Endodermal cell (in vitro differentiated cells): ENCODE measurements at regions not wholly inside any gene's neighbourhood (a gene's known extent, or its start where the extent isn't known, plus 50 kb on each side); places are given as distances from the start of the nearest gene placed in this dataset.

ENCODE experiments used
- DNase-seq: peaks from one replicate; pipeline ENCODE4 v3.0.0-alpha.2; 2017
- H3K27ac ChIP-seq: 2 replicates; pipeline ENCODE4 v1.5.1; 2013; ENCODE audit warnings: mild to moderate bottlenecking, low read depth, low read length, moderate library complexity
- H3K27me3 ChIP-seq: 2 replicates; pipeline ENCODE4 v1.6.1; 2013; ENCODE audit warnings: mild to moderate bottlenecking, low read length, moderate library complexity; ENCODE audit not compliant: insufficient read depth, control insufficient read depth, poor library complexity, severe bottlenecking
- H3K36me3 ChIP-seq: 2 replicates; pipeline ENCODE4 v1.7.0; 2013; ENCODE audit warnings: mild to moderate bottlenecking, low read length, moderate library complexity; ENCODE audit not compliant: control insufficient read depth, insufficient read depth
- H3K4me1 ChIP-seq: one replicate; pipeline ENCODE4 v1.7.0; 2013; ENCODE audit warnings: low read length; ENCODE audit not compliant: control insufficient read depth, insufficient read depth
- H3K4me3 ChIP-seq: 2 replicates; pipeline ENCODE4 v1.5.1; 2013; ENCODE audit warnings: mild to moderate bottlenecking, low read length, moderate library complexity
- H3K9ac ChIP-seq: 2 replicates; pipeline ENCODE4 v1.6.1; 2013; ENCODE audit warnings: mild to moderate bottlenecking, low read length, moderate library complexity; ENCODE audit not compliant: poor library complexity, severe bottlenecking; ENCODE audit errors: extremely low read depth
- H3K9me3 ChIP-seq: 2 replicates; pipeline ENCODE4 v1.6.1; 2013; ENCODE audit warnings: mild to moderate bottlenecking, low read length, moderate library complexity; ENCODE audit not compliant: control insufficient read depth
- H3K27ac Mint-ChIP-seq: 2 replicates; pipeline ENCODE4 v1.8.0; 2020; ENCODE audit warnings: mixed read lengths
- H3K27me3 Mint-ChIP-seq: 2 replicates; pipeline ENCODE4 v1.8.0; 2021; ENCODE audit warnings: mild to moderate bottlenecking, mixed read lengths; ENCODE audit not compliant: insufficient read depth
- H3K36me3 Mint-ChIP-seq: 2 replicates; pipeline ENCODE4 v1.8.0; 2020; ENCODE audit warnings: low read depth, mixed read lengths
- H3K4me1 Mint-ChIP-seq: 2 replicates; pipeline ENCODE4 v1.8.0; 2020; ENCODE audit warnings: mixed read lengths
- H3K4me3 Mint-ChIP-seq: 2 replicates; pipeline ENCODE4 v1.8.0; 2020; ENCODE audit warnings: mild to moderate bottlenecking, moderate library complexity, mixed read lengths
- H3K9me3 Mint-ChIP-seq: 2 replicates; pipeline ENCODE4 v1.8.0; 2020; ENCODE audit warnings: mild to moderate bottlenecking, mixed read lengths
- CTCF ChIP-seq: fragments of 200-600 bp; sonication (generic); conservative IDR thresholded peaks from 2 replicates; pipeline ENCODE4 v1.5.0; 2021; ENCODE audit warnings: antibody characterized with exemption, mild to moderate bottlenecking
- WGBS, 2 experiments: methylation state at CpG; one replicate each; pipeline versions ENCODE4 v1.1.5 to v1.1.7; 2013; ENCODE audit warnings: missing lambda C conversion rate in 2 of 2, mixed read lengths in 1 of 2; ENCODE audit not compliant: insufficient coverage in 1 of 2, insufficient read length in 1 of 2; 5-methylcytosine and 5-hydroxymethylcytosine counted together

GRCh38 chr3:135646873-135647272, 318.7 kb upstream of the PPP2R3A start:
- H3K4me1 Mint-ChIP-seq: no peaks in the 10 kb centered on the region
- 84% methylated on average over 1 of the region's 1 CpG; no CpG with 5 or more reads in 1 of the 2 experiments for WGBS, 2 experiments

GRCh38 chr3:135649361-135649760, 316.2 kb upstream of the PPP2R3A start:
- H3K27ac Mint-ChIP-seq: no peak overlapping the region
- H3K9ac ChIP-seq: no peak overlapping the region

More at GRCh38 chr3:135646873-135647272, 318.7 kb upstream of the PPP2R3A start:
- H3K4me3 Mint-ChIP-seq: no peak overlapping the region
- Histone ChIP-seq H3K4me1 (no peaks in the 10 kb centered on the region), H3K27ac (no peak overlapping the region), H3K4me3 (no peak overlapping the region), H3K9me3 (no peaks in the 10 kb centered on the region), H3K36me3 (no peaks in the 10 kb centered on the region), H3K27me3 (no peaks in the 10 kb centered on the region), H3K9ac (no peak overlapping the region)
- H3K27ac Mint-ChIP-seq: no peak overlapping the region
- H3K36me3 Mint-ChIP-seq: no peaks in the 10 kb centered on the region
- TF ChIP-seq CTCF: no peak
- H3K27me3 Mint-ChIP-seq: peaks cover 20% of the 10 kb centered on the region
- H3K9me3 Mint-ChIP-seq: peaks cover 7% of the 10 kb centered on the region
- DNase-seq: no peak

GRCh38 chr3:135650309-135650708, 315.2 kb upstream of the PPP2R3A start:
- 87% methylated on average over 1 of the region's 1 CpG; no CpG with 5 or more reads in 1 of the 2 experiments for WGBS, 2 experiments
- H3K36me3 Mint-ChIP-seq: no peaks in the 10 kb centered on the region

More at GRCh38 chr3:135649361-135649760, 316.2 kb upstream of the PPP2R3A start:
- Histone ChIP-seq H3K36me3 (no peaks in the 10 kb centered on the region), H3K27ac (no peak overlapping the region), H3K4me3 (no peak overlapping the region), H3K27me3 (no peaks in the 10 kb centered on the region), H3K9me3 (no peaks in the 10 kb centered on the region), H3K4me1 (no peaks in the 10 kb centered on the region)
- Mint-ChIP-seq H3K9me3 (peaks cover 7% of the 10 kb centered on the region), H3K27me3 (peaks cover 22% of the 10 kb centered on the region), H3K36me3 (no peaks in the 10 kb centered on the region), H3K4me3 (no peak overlapping the region), H3K4me1 (no peaks in the 10 kb centered on the region)
- no peak for DNase-seq
- no peak for TF ChIP-seq CTCF
- WGBS, 2 experiments: 87 to 100% methylated on average over 1 to 2 of the region's 2 CpGs

More at GRCh38 chr3:135650309-135650708, 315.2 kb upstream of the PPP2R3A start:
- Mint-ChIP-seq H3K27me3 (peaks cover 22% of the 10 kb centered on the region), H3K27ac (no peak overlapping the region), H3K4me1 (no peaks in the 10 kb centered on the region), H3K9me3 (peaks cover 7% of the 10 kb centered on the region), H3K4me3 (no peak overlapping the region)
- no peaks in the 10 kb centered on the region for H3K27me3 ChIP-seq
- H3K9me3 ChIP-seq: no peaks in the 10 kb centered on the region
- H3K27ac ChIP-seq: no peak overlapping the region
- H3K4me1 ChIP-seq: no peaks in the 10 kb centered on the region
- H3K36me3 ChIP-seq: no peaks in the 10 kb centered on the region
- H3K9ac ChIP-seq: no peak overlapping the region
- TF ChIP-seq CTCF: no peak
- no peak for DNase-seq
- H3K4me3 ChIP-seq: no peak overlapping the region
